ENCODE measurements at regions not wholly inside any gene's neighbourhood (a gene's known extent, or its start where the extent isn't known, plus 50 kb on each side); places are given as distances from the start of the nearest gene placed in this dataset.

- peaks cover 53% of the 10 kb centered on the region for H3K4me1 ChIP-seq (ENCODE audit: insufficient read depth, low read length)
- peak overlapping the region; percentile 52 for H3K4me3 ChIP-seq (ENCODE audit: insufficient read depth, low read length)
- no peaks in the 10 kb centered on the region for H3K36me3 ChIP-seq (ENCODE audit: insufficient read depth, low read length)
- DNase-seq (ENCODE audit: insufficient read length, low spot score, missing footprints): no peak
- H3K27me3 ChIP-seq (ENCODE audit: insufficient read depth, low read length): no peaks in the 10 kb centered on the region
- no peaks in the 10 kb centered on the region for H3K9me3 ChIP-seq (ENCODE audit: low read depth, low read length)
- TF ChIP-seq CTCF (IDR thresholded peaks at IDR 0.05; ENCODE audit: extremely low read depth, low read depth, low read length): no peak
- peak overlapping the region; percentile 87 for H3K27ac ChIP-seq (ENCODE audit: low read depth, low read length)
- H3K79me2 ChIP-seq (ENCODE audit: insufficient read depth, low read length): no peaks in the 10 kb centered on the region
- H4K20me1 ChIP-seq (ENCODE audit: insufficient read depth, low read length): no peaks in the 10 kb centered on the region
- H2AFZ ChIP-seq (ENCODE audit: low read length): no peak overlapping the region
- H3K4me2 ChIP-seq (ENCODE audit: insufficient read depth, low read length): peak overlapping the region; percentile 78
These were observed 841.1 kb downstream of the USP25 start for GRCh38 chr21:16570856-16571255.

GRCh38 chr21:16571594-16571993 is 841.8 kb downstream of the USP25 start:
- Histone ChIP-seq H2AFZ (ENCODE audit: low read length) (no peak overlapping the region), H3K9me3 (ENCODE audit: low read depth, low read length) (no peaks in the 10 kb centered on the region), H3K4me2 (ENCODE audit: insufficient read depth, low read length) (peak overlapping the region; percentile 78), H3K79me2 (ENCODE audit: insufficient read depth, low read length) (no peaks in the 10 kb centered on the region), H3K4me3 (ENCODE audit: insufficient read depth, low read length) (peak overlapping the region; percentile 52), H3K36me3 (ENCODE audit: insufficient read depth, low read length) (no peaks in the 10 kb centered on the region), H3K4me1 (ENCODE audit: insufficient read depth, low read length) (peaks cover 53% of the 10 kb centered on the region), H4K20me1 (ENCODE audit: insufficient read depth, low read length) (no peaks in the 10 kb centered on the region), H3K27me3 (ENCODE audit: insufficient read depth, low read length) (no peaks in the 10 kb centered on the region), H3K27ac (ENCODE audit: low read depth, low read length) (peak overlapping the region; percentile 87)
- no peak for TF ChIP-seq CTCF (IDR thresholded peaks at IDR 0.05; ENCODE audit: extremely low read depth, low read depth, low read length)
- DNase-seq (ENCODE audit: insufficient read length, low spot score, missing footprints): no peak

- peak overlapping the region; percentile 87 for H3K27ac ChIP-seq (ENCODE audit: low read depth, low read length)
- DNase-seq (ENCODE audit: insufficient read length, low spot score, missing footprints): no peak
These were observed 842.2 kb downstream of the USP25 start for GRCh38 chr21:16572032-16572431.

GRCh38 chr21:16573578-16573977 is 843.8 kb downstream of the USP25 start:
- H3K27ac ChIP-seq (ENCODE audit: low read depth, low read length): peak overlapping the region; percentile 87
- DNase-seq (ENCODE audit: insufficient read length, low spot score, missing footprints): peak; percentile 81
- H3K4me2 ChIP-seq (ENCODE audit: insufficient read depth, low read length): peak overlapping the region; percentile 27
- H3K79me2 ChIP-seq (ENCODE audit: insufficient read depth, low read length): no peaks in the 10 kb centered on the region
- H3K27me3 ChIP-seq (ENCODE audit: insufficient read depth, low read length): no peaks in the 10 kb centered on the region
- no peak for TF ChIP-seq CTCF (IDR thresholded peaks at IDR 0.05; ENCODE audit: extremely low read depth, low read depth, low read length)
- no peaks in the 10 kb centered on the region for H4K20me1 ChIP-seq (ENCODE audit: insufficient read depth, low read length)
- no peak overlapping the region for H2AFZ ChIP-seq (ENCODE audit: low read length)
- H3K4me3 ChIP-seq (ENCODE audit: insufficient read depth, low read length): no peak overlapping the region
- H3K36me3 ChIP-seq (ENCODE audit: insufficient read depth, low read length): no peaks in the 10 kb centered on the region
- H3K9me3 ChIP-seq (ENCODE audit: low read depth, low read length): no peaks in the 10 kb centered on the region
- peaks cover 53% of the 10 kb centered on the region for H3K4me1 ChIP-seq (ENCODE audit: insufficient read depth, low read length)

More at GRCh38 chr21:16572032-16572431, 842.2 kb downstream of the USP25 start:
- Histone ChIP-seq H3K79me2 (ENCODE audit: insufficient read depth, low read length) (no peaks in the 10 kb centered on the region), H3K4me1 (ENCODE audit: insufficient read depth, low read length) (peaks cover 53% of the 10 kb centered on the region), H3K27me3 (ENCODE audit: insufficient read depth, low read length) (no peaks in the 10 kb centered on the region), H3K4me2 (ENCODE audit: insufficient read depth, low read length) (peak overlapping the region; percentile 78), H3K36me3 (ENCODE audit: insufficient read depth, low read length) (no peaks in the 10 kb centered on the region), H3K9me3 (ENCODE audit: low read depth, low read length) (no peaks in the 10 kb centered on the region), H4K20me1 (ENCODE audit: insufficient read depth, low read length) (no peaks in the 10 kb centered on the region), H3K4me3 (ENCODE audit: insufficient read depth, low read length) (no peak overlapping the region), H2AFZ (ENCODE audit: low read length) (no peak overlapping the region)
- no peak for TF ChIP-seq CTCF (IDR thresholded peaks at IDR 0.05; ENCODE audit: extremely low read depth, low read depth, low read length)
